Panc1 (cell line): ENCODE measurements at regions not wholly inside any gene's neighbourhood (a gene's known extent, or its start where the extent isn't known, plus 50 kb on each side); places are given as distances from the start of the nearest gene placed in this dataset.

Source experiments
- CTCF ChIP-seq: fragments of 450-650 bp; IDR thresholded peaks from 2 replicates; pipeline ENCODE4 v1.5.1; 2017; ENCODE audit warnings: mild to moderate bottlenecking
- POLR2AphosphoS5 ChIP-seq: IDR thresholded peaks from 2 replicates; pipeline ENCODE4 v1.6.1; 2012; ENCODE audit warnings: mild to moderate bottlenecking, low read depth, low read length, moderate library complexity
- SIN3A ChIP-seq: IDR thresholded peaks from 2 replicates; pipeline ENCODE4 v1.6.1; 2012; ENCODE audit warnings: low read depth, mild to moderate bottlenecking, low read length, moderate library complexity, borderline replicate concordance; ENCODE audit not compliant: insufficient read depth
- TCF7L2 ChIP-seq: IDR thresholded peaks from 2 replicates; pipeline ENCODE4 v1.6.1; 2011; ENCODE audit warnings: mild to moderate bottlenecking, low read depth, low read length, inconsistent platforms
- TF ChIP-seq, protein P1 (sequence below), 2 experiments: IDR thresholded peaks; 2 replicates each; pipeline ENCODE4 v1.6.1; 2011 to 2012; ENCODE audit warnings: low read depth in 2 of 2, control low read depth in 1 of 2, low read length in 1 of 2, mild to moderate bottlenecking in 1 of 2, moderate library complexity in 1 of 2; ENCODE audit not compliant: insufficient read depth in 1 of 2

- TF ChIP-seq POLR2AphosphoS5 (no peak), CTCF (no peak), TCF7L2 (no peak), SIN3A (no peak)
- TF ChIP-seq, protein P1, sequence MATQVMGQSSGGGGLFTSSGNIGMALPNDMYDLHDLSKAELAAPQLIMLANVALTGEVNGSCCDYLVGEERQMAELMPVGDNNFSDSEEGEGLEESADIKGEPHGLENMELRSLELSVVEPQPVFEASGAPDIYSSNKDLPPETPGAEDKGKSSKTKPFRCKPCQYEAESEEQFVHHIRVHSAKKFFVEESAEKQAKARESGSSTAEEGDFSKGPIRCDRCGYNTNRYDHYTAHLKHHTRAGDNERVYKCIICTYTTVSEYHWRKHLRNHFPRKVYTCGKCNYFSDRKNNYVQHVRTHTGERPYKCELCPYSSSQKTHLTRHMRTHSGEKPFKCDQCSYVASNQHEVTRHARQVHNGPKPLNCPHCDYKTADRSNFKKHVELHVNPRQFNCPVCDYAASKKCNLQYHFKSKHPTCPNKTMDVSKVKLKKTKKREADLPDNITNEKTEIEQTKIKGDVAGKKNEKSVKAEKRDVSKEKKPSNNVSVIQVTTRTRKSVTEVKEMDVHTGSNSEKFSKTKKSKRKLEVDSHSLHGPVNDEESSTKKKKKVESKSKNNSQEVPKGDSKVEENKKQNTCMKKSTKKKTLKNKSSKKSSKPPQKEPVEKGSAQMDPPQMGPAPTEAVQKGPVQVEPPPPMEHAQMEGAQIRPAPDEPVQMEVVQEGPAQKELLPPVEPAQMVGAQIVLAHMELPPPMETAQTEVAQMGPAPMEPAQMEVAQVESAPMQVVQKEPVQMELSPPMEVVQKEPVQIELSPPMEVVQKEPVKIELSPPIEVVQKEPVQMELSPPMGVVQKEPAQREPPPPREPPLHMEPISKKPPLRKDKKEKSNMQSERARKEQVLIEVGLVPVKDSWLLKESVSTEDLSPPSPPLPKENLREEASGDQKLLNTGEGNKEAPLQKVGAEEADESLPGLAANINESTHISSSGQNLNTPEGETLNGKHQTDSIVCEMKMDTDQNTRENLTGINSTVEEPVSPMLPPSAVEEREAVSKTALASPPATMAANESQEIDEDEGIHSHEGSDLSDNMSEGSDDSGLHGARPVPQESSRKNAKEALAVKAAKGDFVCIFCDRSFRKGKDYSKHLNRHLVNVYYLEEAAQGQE (IDR thresholded peaks at IDR 0.05; ENCODE audit: insufficient read depth in 1 of 2, low read depth in 2 of 2, low read length in 1 of 2), result no peak
These were observed 123.2 kb downstream of the DLL1 start for GRCh38 chr6:170167657-170168159.
